Lower leg skin (tissue), 3 donors: ENCODE measurements at regions not wholly inside any gene's neighbourhood (a gene's known extent, or its start where the extent isn't known, plus 50 kb on each side); places are given as distances from the start of the nearest gene placed in this dataset.
"Not testable (repeated sequence)": the region's sequence is repeated elsewhere in the genome, so short reads cannot be mapped to it uniquely, and the experiment has no call there.

ENCODE experiments used
- CTCF ChIP-seq, 3 donors: fragments of 450-650 bp; IDR thresholded peaks; one replicate each; pipeline ENCODE4 v1.5.1; 2016; ENCODE audit warnings: antibody characterized with exemption in 3 of 3, mild to moderate bottlenecking in 3 of 3, moderate library complexity in 2 of 3
- POLR2A ChIP-seq, 2 donors: fragments of 450-650 bp; IDR thresholded peaks; one replicate each; pipeline ENCODE4 v1.6.1; 2016 to 2017; ENCODE audit warnings: antibody characterized with exemption in 2 of 2, mild to moderate bottlenecking in 1 of 2, moderate library complexity in 1 of 2

- not testable (repeated sequence) for TF ChIP-seq POLR2A, CTCF (IDR thresholded peaks at IDR 0.05)
Measured at GRCh38 chr6:12554820-12555219, 161.7 kb upstream of the PHACTR1 start.
